SK-N-SH (cell line): ENCODE measurements at regions not wholly inside any gene's neighbourhood (a gene's known extent, or its start where the extent isn't known, plus 50 kb on each side); places are given as distances from the start of the nearest gene placed in this dataset.

Experiments used
- CHD2 ChIP-seq: fragments of 150-350 bp; IDR thresholded peaks from 2 replicates; pipeline ENCODE4 v1.6.1; 2018; ENCODE audit warnings: low read length; ENCODE audit not compliant: partially characterized antibody
- CTCF ChIP-seq: fragments of 200-600 bp; sonication (generic); IDR thresholded peaks from 2 replicates; pipeline ENCODE4 v1.6.1; 2017; ENCODE audit warnings: antibody characterized with exemption, mild to moderate bottlenecking, moderate library complexity
- EP300 ChIP-seq, 2 experiments: IDR thresholded peaks; 2 replicates each; pipeline versions ENCODE4 v1.4.0 to v1.6.1; 2012; ENCODE audit warnings: borderline replicate concordance in 1 of 2, low read depth in 1 of 2, low read length in 1 of 2
- EZH2phosphoT487 ChIP-seq: fragments of 200-600 bp; sonication (generic); IDR thresholded peaks from 2 replicates; pipeline ENCODE4 v1.6.1; 2017; ENCODE audit warnings: low read depth, mixed run types, mild to moderate bottlenecking, antibody characterized with exemption, moderate library complexity, borderline replicate concordance
- GABPA ChIP-seq: IDR thresholded peaks from 2 replicates; pipeline ENCODE4 v1.4.0; 2012; ENCODE audit warnings: low read depth, mild to moderate bottlenecking
- JUND ChIP-seq: IDR thresholded peaks from 2 replicates; pipeline ENCODE4 v1.4.0; 2012
- MAX ChIP-seq: IDR thresholded peaks from 2 replicates; pipeline ENCODE4 v1.4.0; 2012; ENCODE audit warnings: low read depth
- MXI1 ChIP-seq: IDR thresholded peaks from 2 replicates; pipeline ENCODE4 v1.6.1; 2012; ENCODE audit warnings: mild to moderate bottlenecking, low read depth, low read length, improper control_type of control experiment
- NFIC ChIP-seq: IDR thresholded peaks from 2 replicates; pipeline ENCODE4 v1.4.0; 2012; ENCODE audit warnings: borderline replicate concordance
- POLR2AphosphoS5 ChIP-seq: IDR thresholded peaks from 2 replicates; pipeline ENCODE4 v1.6.1; 2012; ENCODE audit warnings: low read depth, low read length
- RAD21 ChIP-seq: IDR thresholded peaks from 2 replicates; pipeline ENCODE4 v1.6.1; 2012; ENCODE audit warnings: mild to moderate bottlenecking, low read length
- RCOR1 ChIP-seq: fragments of 150-350 bp; IDR thresholded peaks from 2 replicates; pipeline ENCODE4 v1.6.1; 2017; ENCODE audit warnings: antibody characterized with exemption, low read length
- REST ChIP-seq: IDR thresholded peaks from 2 replicates; pipeline ENCODE4 v1.6.1; 2012; ENCODE audit warnings: mild to moderate bottlenecking, low read depth, low read length, moderate library complexity
- YY1 ChIP-seq: IDR thresholded peaks from 2 replicates; pipeline ENCODE4 v1.4.0; 2012; ENCODE audit warnings: low read depth, mild to moderate bottlenecking

GRCh38 chrX:94742772-94743171 is 1068.8 kb downstream of the FAM133A start:
- TF ChIP-seq CTCF (no peak), YY1 (no peak), REST (no peak), NFIC (no peak), RCOR1 (no peak), EZH2phosphoT487 (no peak), EP300 (IDR thresholded peaks at IDR 0.05; ENCODE audit: borderline replicate concordance in 1 of 2, low read depth in 1 of 2, low read length in 1 of 2) (no peak), JUND (no peak), RAD21 (no peak), MXI1 (no peak), CHD2 (no peak), GABPA (no peak), MAX (no peak), POLR2AphosphoS5 (no peak)
